ENCODE measurements at regions not wholly inside any gene's neighbourhood (a gene's known extent, or its start where the extent isn't known, plus 50 kb on each side); places are given as distances from the start of the nearest gene placed in this dataset.

GRCh38 chr4:137663251-137664045 is 131.2 kb upstream of the PCDH18 start:
- ATAC-seq (no peak), DNase-seq (no peak)
- intact Hi-C loops (cut with DNase I): no loop called here

GRCh38 chr4:137661693-137662092 is 129.4 kb upstream of the PCDH18 start:
- DNase-seq (no peak), ATAC-seq (no peak)
- intact Hi-C loops (cut with DNase I): no loop called here

- DNase-seq: no peak
- peak in 1 of 2 donors; percentile 67 for ATAC-seq
- intact Hi-C loops (cut with DNase I): no loop called here
Measured at GRCh38 chr4:137660211-137660610, 127.9 kb upstream of the PCDH18 start.

- DNase-seq (no peak), ATAC-seq (no peak)
- intact Hi-C loops (cut with DNase I): no loop called here
Measured at GRCh38 chr4:137659431-137659830, 127.1 kb upstream of the PCDH18 start.

- DNase-seq: no peak
- intact Hi-C loops (cut with DNase I): no loop called here
Measured at GRCh38 chr4:137656661-137657060, 124.4 kb upstream of the PCDH18 start.

GRCh38 chr4:137655302-137655701 is 123.0 kb upstream of the PCDH18 start:
- intact Hi-C loops (cut with DNase I): no loop called here
- ATAC-seq: no peak
- DNase-seq: no peak

More at GRCh38 chr4:137656661-137657060, 124.4 kb upstream of the PCDH18 start:
- no peak for ATAC-seq

GRCh38 chr4:137651128-137651527 is 118.8 kb upstream of the PCDH18 start:
- intact Hi-C loops (cut with DNase I): no loop called here
- no peak for ATAC-seq
- DNase-seq: no peak

GRCh38 chr4:137649711-137650450 is 117.6 kb upstream of the PCDH18 start:
- intact Hi-C loops (cut with DNase I): no loop called here
- no peak for ATAC-seq
- DNase-seq: no peak

- DNase-seq (no peak), ATAC-seq (no peak)
- intact Hi-C loops (cut with DNase I): no loop called here
Measured at GRCh38 chr4:137648531-137648930, 116.2 kb upstream of the PCDH18 start.

- no peak for DNase-seq
- no peak for ATAC-seq
- intact Hi-C loops (cut with DNase I): no loop called here
Measured at GRCh38 chr4:137647375-137647774, 115.1 kb upstream of the PCDH18 start.

- intact Hi-C loops (cut with DNase I): no loop called here
- ATAC-seq (no peak), DNase-seq (no peak)
Measured at GRCh38 chr4:137644201-137644600, 111.9 kb upstream of the PCDH18 start.

GRCh38 chr4:137641544-137641943 is 109.2 kb upstream of the PCDH18 start:
- peak; percentile 33 to 65 for ATAC-seq
- no peak for DNase-seq
- intact Hi-C loops (cut with DNase I): no loop called here

GRCh38 chr4:137640838-137641158 is 108.5 kb upstream of the PCDH18 start:
- DNase-seq (no peak), ATAC-seq (no peak)
- intact Hi-C loops (cut with DNase I): no loop called here

- DNase-seq (no peak), ATAC-seq (no peak)
- intact Hi-C loops (cut with DNase I): no loop called here
Measured at GRCh38 chr4:137640156-137640837, 108.0 kb upstream of the PCDH18 start.

GRCh38 chr4:137638934-137639333 is 106.6 kb upstream of the PCDH18 start:
- DNase-seq: no peak
- intact Hi-C loops (cut with DNase I): no loop called here
- no peak for ATAC-seq

- intact Hi-C loops (cut with DNase I): no loop called here
Measured at GRCh38 chr4:137635601-137636000, 103.3 kb upstream of the PCDH18 start.

GRCh38 chr4:137635108-137635507 is 102.8 kb upstream of the PCDH18 start:
- no peak for DNase-seq
- intact Hi-C loops (cut with DNase I): no loop called here
- peak in 1 of 2 donors; percentile 81 for ATAC-seq

More at GRCh38 chr4:137635601-137636000, 103.3 kb upstream of the PCDH18 start:
- ATAC-seq (peak in 1 of 2 donors; percentile 30), DNase-seq (no peak)

- no peak for DNase-seq
- intact Hi-C loops (cut with DNase I): no loop called here
- ATAC-seq: no peak
Measured at GRCh38 chr4:137632842-137633241, 100.5 kb upstream of the PCDH18 start.

GRCh38 chr4:137631605-137632004 is 99.3 kb upstream of the PCDH18 start:
- DNase-seq: no peak
- no peak for ATAC-seq
- intact Hi-C loops (cut with DNase I): no loop called here

- intact Hi-C loops (cut with DNase I): no loop called here
- no peak for DNase-seq
- no peak for ATAC-seq
Measured at GRCh38 chr4:137630252-137630651, 98.0 kb upstream of the PCDH18 start.

Data from left cardiac atrium (tissue), 4 donors.